ENCODE measurements at regions not wholly inside any gene's neighbourhood (a gene's known extent, or its start where the extent isn't known, plus 50 kb on each side); places are given as distances from the start of the nearest gene placed in this dataset.
A peak's percentile ranks its signal among the peaks of the same experiment; 100 is the strongest.

DNA sequence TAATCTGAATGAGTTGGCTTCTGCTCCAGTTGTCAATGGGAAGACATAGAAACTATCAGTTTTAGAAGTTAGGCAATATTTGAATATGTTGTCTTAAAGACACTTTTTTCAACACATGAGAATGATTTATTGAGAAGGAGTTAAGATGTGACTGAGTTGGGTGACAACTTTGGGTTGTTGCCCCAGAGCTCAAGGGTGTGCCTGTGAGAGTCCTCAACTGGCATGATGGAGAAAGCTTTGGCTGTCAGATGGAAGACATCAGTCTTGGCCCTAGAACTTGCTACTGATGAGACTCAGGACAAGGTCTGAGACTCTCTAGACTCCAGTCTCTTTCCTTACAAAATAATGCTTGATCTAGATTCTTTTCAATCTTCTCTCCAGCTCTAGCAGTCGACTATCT is 69.0 kb upstream of the CTAGE1 start:
- DNase-seq (ENCODE audit: low read depth): no peak
- H3K4me3 ChIP-seq (ENCODE audit: low read depth, low read length): no peak overlapping the region
- TF ChIP-seq CTCF (IDR thresholded peaks at IDR 0.05; ENCODE audit: insufficient read depth, low read depth, low read length): no peak

DNA sequence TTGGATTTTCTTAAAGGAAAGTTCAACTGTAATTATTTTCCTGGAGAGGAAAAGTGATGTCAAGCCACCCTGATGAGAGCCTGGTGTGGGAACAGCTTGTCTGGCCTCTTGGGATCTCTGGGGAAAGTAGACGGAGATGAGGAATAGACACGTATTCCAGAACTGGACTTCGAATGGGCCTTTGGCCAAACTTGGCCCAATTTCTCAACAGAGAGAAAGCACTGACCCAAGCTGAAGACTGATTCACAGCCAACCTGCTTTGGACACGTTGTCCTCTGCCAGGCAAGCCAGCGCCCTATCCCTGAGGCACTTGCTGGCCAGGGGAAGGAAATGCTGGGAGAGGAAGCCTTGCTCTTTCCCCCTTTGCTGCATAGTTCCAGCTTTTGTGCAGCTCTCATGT is 70.8 kb upstream of the CTAGE1 start:
- no peak overlapping the region for H3K4me3 ChIP-seq (ENCODE audit: low read depth, low read length)
- no peak for TF ChIP-seq CTCF (IDR thresholded peaks at IDR 0.05; ENCODE audit: insufficient read depth, low read depth, low read length)
- no peak for DNase-seq (ENCODE audit: low read depth)

GRCh38 chr18:22489704-22490103 is 72.0 kb upstream of the CTAGE1 start:
- no peak overlapping the region for H3K4me3 ChIP-seq (ENCODE audit: low read depth, low read length)
- TF ChIP-seq CTCF (IDR thresholded peaks at IDR 0.05; ENCODE audit: insufficient read depth, low read depth, low read length): no peak
- peak; percentile 19 for DNase-seq (ENCODE audit: low read depth)

DNA sequence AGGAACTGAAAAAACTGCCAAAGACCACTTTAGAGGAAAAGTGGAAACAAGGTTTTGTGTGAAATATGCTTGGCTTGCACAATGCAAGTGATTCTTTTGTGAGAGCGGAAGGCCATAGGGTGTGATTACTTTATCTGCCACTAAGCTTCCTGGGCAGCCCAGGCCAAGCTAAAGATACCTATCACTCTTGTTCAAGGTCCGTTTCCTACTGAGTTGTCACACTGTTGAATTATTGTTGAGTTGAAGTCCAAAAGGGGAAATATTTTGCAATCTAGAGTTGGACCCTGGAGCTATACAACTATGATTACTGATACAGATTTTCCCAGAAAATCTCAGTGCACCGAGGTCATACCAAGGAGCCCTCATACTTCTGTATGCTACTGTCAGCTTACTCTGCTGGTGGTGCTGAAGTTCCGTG is 72.7 kb upstream of the CTAGE1 start:
- TF ChIP-seq CTCF (IDR thresholded peaks at IDR 0.05; ENCODE audit: insufficient read depth, low read depth, low read length): no peak
- no peak overlapping the region for H3K4me3 ChIP-seq (ENCODE audit: low read depth, low read length)
- DNase-seq (ENCODE audit: low read depth): no peak

DNA sequence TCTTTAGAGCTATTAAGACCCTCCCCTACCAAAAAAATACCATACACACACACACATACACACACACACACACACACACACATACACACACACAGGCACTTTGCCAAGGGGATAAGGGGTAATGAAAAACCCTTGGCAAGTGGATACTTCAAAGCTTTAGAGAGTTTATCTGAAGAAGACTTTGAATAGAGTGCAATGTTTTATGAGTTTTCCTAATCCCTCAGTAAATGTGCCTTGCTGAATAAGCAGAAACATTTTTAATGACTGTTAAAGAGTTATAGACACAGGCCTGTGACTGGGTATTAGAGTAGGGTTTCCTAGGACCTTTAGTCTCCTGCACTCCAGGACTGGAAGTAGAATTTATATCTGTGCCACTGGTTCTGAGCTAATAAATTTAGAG is 75.5 kb upstream of the CTAGE1 start:
- no peak for TF ChIP-seq CTCF (IDR thresholded peaks at IDR 0.05; ENCODE audit: insufficient read depth, low read depth, low read length)
- peak; percentile 72 for DNase-seq (ENCODE audit: low read depth)
- H3K4me3 ChIP-seq (ENCODE audit: low read depth, low read length): no peak overlapping the region

DNA sequence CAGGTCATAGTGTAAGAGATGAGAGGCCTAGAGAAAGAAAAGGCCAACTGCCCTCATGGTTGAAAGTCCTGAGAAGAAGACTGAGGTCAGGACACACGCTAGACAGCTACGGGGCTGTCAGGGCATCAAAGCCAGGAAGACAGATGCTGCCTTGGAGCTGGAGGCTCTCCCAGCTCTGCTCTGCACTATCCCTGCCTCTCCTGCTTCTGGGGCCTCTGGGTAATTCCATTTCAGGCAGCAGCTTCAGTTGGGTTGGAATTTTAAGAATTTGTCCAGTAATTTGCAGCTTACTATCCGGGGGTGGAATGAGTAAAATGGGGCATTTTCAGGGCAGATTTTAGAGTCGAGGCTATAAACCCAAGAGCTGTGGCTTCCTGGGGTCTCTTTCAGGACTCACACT is 76.2 kb upstream of the CTAGE1 start:
- no peak for DNase-seq (ENCODE audit: low read depth)
- H3K4me3 ChIP-seq (ENCODE audit: low read depth, low read length): no peak overlapping the region
- TF ChIP-seq CTCF (IDR thresholded peaks at IDR 0.05; ENCODE audit: insufficient read depth, low read depth, low read length): no peak

DNA sequence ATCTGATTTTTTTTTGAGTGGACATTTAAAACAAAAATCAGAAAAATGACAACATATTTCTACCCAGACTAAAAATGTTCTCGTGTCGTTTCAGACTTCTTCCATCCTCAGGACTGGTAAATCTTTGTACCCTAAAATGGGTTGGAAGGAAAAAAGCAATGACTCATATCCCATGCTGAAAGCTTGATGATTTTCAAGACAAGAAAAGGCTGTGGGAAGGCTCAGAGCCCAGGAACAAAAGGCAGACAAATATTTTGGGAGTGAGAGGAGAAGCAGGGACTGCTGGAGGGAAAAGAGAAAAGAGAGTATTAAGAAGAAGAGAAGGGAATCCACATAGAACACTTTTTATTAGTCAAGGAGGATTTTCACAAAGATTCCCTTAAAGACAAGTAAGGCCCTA is 77.1 kb upstream of the CTAGE1 start:
- no peak for TF ChIP-seq CTCF (IDR thresholded peaks at IDR 0.05; ENCODE audit: insufficient read depth, low read depth, low read length)
- DNase-seq (ENCODE audit: low read depth): peak; percentile 57
- no peak overlapping the region for H3K4me3 ChIP-seq (ENCODE audit: low read depth, low read length)
